ENCODE measurements at regions not wholly inside any gene's neighbourhood (a gene's known extent, or its start where the extent isn't known, plus 50 kb on each side); places are given as distances from the start of the nearest gene placed in this dataset.

GRCh38 chr6:144390886-144391285, 105.8 kb downstream of the UTRN start:
- H3K27ac ChIP-seq (ENCODE audit: low read depth in 1 of 2, low read length in 2 of 2): no peak overlapping the region
- TF ChIP-seq RAD21 (IDR thresholded peaks at IDR 0.05) (no peak), ZBTB33 (IDR thresholded peaks at IDR 0.05) (no peak), NR2F2 (IDR thresholded peaks at IDR 0.05) (no peak), ATF3 (IDR thresholded peaks at IDR 0.05) (no peak), RXRA (IDR thresholded peaks at IDR 0.05) (no peak), FOXA2 (IDR thresholded peaks at IDR 0.05) (no peak), REST (IDR thresholded peaks at IDR 0.05) (no peak), FOXA1 (IDR thresholded peaks at IDR 0.05) (no peak), MAX (IDR thresholded peaks at IDR 0.05) (no peak), HNF4G (IDR thresholded peaks at IDR 0.05) (no peak), CTCF (IDR thresholded peaks at IDR 0.05; ENCODE audit: low read depth, low read length, missing input control) (no peak), HNF4A (conservative IDR thresholded peaks at IDR 0.05) (no peak), EGR1 (IDR thresholded peaks at IDR 0.05; ENCODE audit: low read depth in 2 of 2) (no peak), GABPA (IDR thresholded peaks at IDR 0.05 in 1 of 2, conservative IDR thresholded peaks at IDR 0.05 in 1 of 2) (no peak), JUND (IDR thresholded peaks at IDR 0.05) (no peak)
- H3K4me1 ChIP-seq (ENCODE audit: control insufficient read depth in 4 of 4, insufficient read depth in 4 of 4, low read length in 3 of 4): no peaks in the 10 kb centered on the region
- H3K36me3 ChIP-seq (ENCODE audit: control insufficient read depth in 4 of 4, insufficient read depth in 3 of 4, low read depth in 1 of 4, low read length in 3 of 4): peaks cover 0 to 1% (median 0%) of the 10 kb centered on the region in 4 donors
- H3K27me3 ChIP-seq (ENCODE audit: control insufficient read depth in 4 of 4, insufficient read depth in 4 of 4, low read length in 3 of 4): no peaks in the 10 kb centered on the region
- no peak overlapping the region for H3K4me3 ChIP-seq (ENCODE audit: low read depth in 1 of 3, low read length in 3 of 3)
- H3K9ac ChIP-seq (ENCODE audit: low read depth in 1 of 2, low read length in 2 of 2): no peak overlapping the region
- no peak for DNase-seq (ENCODE audit: low spot score)
- no peaks in the 10 kb centered on the region for H3K9me3 ChIP-seq (ENCODE audit: control insufficient read depth in 4 of 4, low read length in 3 of 4)

DNA sequence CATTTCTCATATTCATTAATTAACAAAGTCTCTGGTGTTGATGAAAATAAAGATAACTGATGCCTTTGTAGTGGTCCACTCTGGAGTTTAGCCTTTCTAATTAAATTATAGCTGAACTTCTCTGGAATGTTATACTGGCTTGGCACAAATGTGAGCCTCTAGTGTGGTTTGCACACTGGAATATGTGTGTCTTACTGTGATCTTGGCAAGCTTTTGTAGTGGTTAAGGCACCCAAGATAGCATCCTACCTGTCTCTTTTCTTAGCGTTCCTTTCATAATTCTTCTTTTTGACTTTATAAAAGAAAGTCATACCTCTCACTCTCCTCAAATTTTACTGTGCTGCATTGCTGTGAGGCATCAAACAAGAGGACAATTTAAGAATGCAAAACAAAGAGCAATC, 107.4 kb downstream of the UTRN start:
- no peaks in the 10 kb centered on the region for H3K4me1 ChIP-seq (ENCODE audit: control insufficient read depth in 4 of 4, insufficient read depth in 4 of 4, low read length in 3 of 4)
- H3K27me3 ChIP-seq (ENCODE audit: control insufficient read depth in 4 of 4, insufficient read depth in 4 of 4, low read length in 3 of 4): no peaks in the 10 kb centered on the region
- no peak overlapping the region for H3K27ac ChIP-seq (ENCODE audit: low read depth in 1 of 2, low read length in 2 of 2)
- no peak overlapping the region for H3K9ac ChIP-seq (ENCODE audit: low read depth in 1 of 2, low read length in 2 of 2)
- 94% methylated on average over 1 of the region's 1 CpG for WGBS
- H3K36me3 ChIP-seq (ENCODE audit: control insufficient read depth in 4 of 4, insufficient read depth in 3 of 4, low read depth in 1 of 4, low read length in 3 of 4): peaks cover 0 to 1% (median 0%) of the 10 kb centered on the region in 4 donors
- H3K4me3 ChIP-seq (ENCODE audit: low read depth in 1 of 3, low read length in 3 of 3): no peak overlapping the region
- no peaks in the 10 kb centered on the region for H3K9me3 ChIP-seq (ENCODE audit: control insufficient read depth in 4 of 4, low read length in 3 of 4)
- no peak for DNase-seq (ENCODE audit: low spot score)
- no peak for TF ChIP-seq TAF1 (conservative IDR thresholded peaks at IDR 0.05)
- TF ChIP-seq CTCF (IDR thresholded peaks at IDR 0.05; ENCODE audit: low read depth, low read length, missing input control): no peak
- no peak for TF ChIP-seq FOXA2 (IDR thresholded peaks at IDR 0.05)
- TF ChIP-seq FOXA1 (IDR thresholded peaks at IDR 0.05): no peak
- no peak for TF ChIP-seq HNF4G (IDR thresholded peaks at IDR 0.05)
- no peak for TF ChIP-seq NR2F2 (IDR thresholded peaks at IDR 0.05)
- TF ChIP-seq ATF3 (IDR thresholded peaks at IDR 0.05): no peak
- no peak for TF ChIP-seq RXRA (IDR thresholded peaks at IDR 0.05)
- TF ChIP-seq HNF4A (conservative IDR thresholded peaks at IDR 0.05): no peak
- no peak for TF ChIP-seq YY1 (IDR thresholded peaks at IDR 0.05)
- no peak for TF ChIP-seq GABPA (IDR thresholded peaks at IDR 0.05 in 1 of 2, conservative IDR thresholded peaks at IDR 0.05 in 1 of 2)
- TF ChIP-seq SP1 (IDR thresholded peaks at IDR 0.05): no peak
- TF ChIP-seq REST (IDR thresholded peaks at IDR 0.05): no peak

Data from liver (tissue), 8 donors.